Natural killer cell (primary cell): ENCODE measurements at regions not wholly inside any gene's neighbourhood (a gene's known extent, or its start where the extent isn't known, plus 50 kb on each side); places are given as distances from the start of the nearest gene placed in this dataset.
"Not testable (repeated sequence)": the region's sequence is repeated elsewhere in the genome, so short reads cannot be mapped to it uniquely, and the experiment has no call there.

Source experiments
- ATAC-seq, 3 donors: fragments of 150-1000 bp in 2 of 3; fragments of 200-7000 bp in 1 of 3; cut with Tn5 transposase; 1 replicate in 1 of 3; 2 replicates in 2 of 3; pipeline ENCODE4 v1.10.0; 2021; ENCODE audit warnings: mild to moderate bottlenecking in 2 of 3, moderate library complexity in 2 of 3
- DNase-seq, 2 donors: peaks; one replicate each; pipeline versions ENCODE4 v3.0.0 to v3.0.0-alpha.2; 2013 to 2021; ENCODE audit warnings: mixed read lengths in 1 of 2
- H3K27ac ChIP-seq: one replicate; pipeline ENCODE4 v1.5.1; 2013; ENCODE audit warnings: mild to moderate bottlenecking, low read length
- H3K27me3 ChIP-seq: one replicate; pipeline ENCODE4 v1.6.1; 2013; ENCODE audit warnings: low read length; ENCODE audit not compliant: control insufficient read depth, insufficient read depth
- H3K36me3 ChIP-seq: one replicate; pipeline ENCODE4 v1.6.1; 2013; ENCODE audit warnings: low read length; ENCODE audit not compliant: control insufficient read depth, insufficient read depth
- H3K4me1 ChIP-seq: one replicate; pipeline ENCODE4 v1.6.1; 2013; ENCODE audit warnings: low read length; ENCODE audit not compliant: control insufficient read depth, insufficient read depth
- H3K4me3 ChIP-seq: one replicate; pipeline ENCODE4 v1.5.1; 2013; ENCODE audit warnings: low read length
- H3K9me3 ChIP-seq: one replicate; pipeline ENCODE4 v1.6.1; 2013; ENCODE audit warnings: low read length; ENCODE audit not compliant: control insufficient read depth, insufficient read depth
- H3K27ac Mint-ChIP-seq, 2 donors: one replicate each; pipeline ENCODE4 v1.8.0; 2022; ENCODE audit warnings: mild to moderate bottlenecking in 2 of 2, mixed read lengths in 2 of 2, moderate library complexity in 1 of 2
- H3K27me3 Mint-ChIP-seq, 2 donors: one replicate each; pipeline ENCODE4 v1.8.0; 2022; ENCODE audit warnings: low read depth in 2 of 2, mixed read lengths in 2 of 2
- H3K36me3 Mint-ChIP-seq: one replicate; pipeline ENCODE4 v1.8.0; 2022; ENCODE audit warnings: mixed read lengths
- H3K4me1 Mint-ChIP-seq, 2 donors: one replicate each; pipeline ENCODE4 v1.8.0; 2022; ENCODE audit warnings: mixed read lengths in 2 of 2
- H3K4me3 Mint-ChIP-seq: one replicate; pipeline ENCODE4 v1.8.0; 2022; ENCODE audit warnings: mild to moderate bottlenecking, moderate library complexity, mixed read lengths
- H3K9me3 Mint-ChIP-seq, 2 donors: one replicate each; pipeline ENCODE4 v1.8.0; 2022; ENCODE audit warnings: mixed read lengths in 2 of 2
- CTCF ChIP-seq: fragments of 200-600 bp; IDR thresholded peaks from one replicate; pipeline ENCODE4 v1.8.0; 2022; ENCODE audit warnings: antibody characterized with exemption
- WGBS: methylation state at CpG from one replicate; pipeline ENCODE4 v1.1.7; 2013; ENCODE audit warnings: missing lambda C conversion rate; ENCODE audit not compliant: insufficient coverage; 5-methylcytosine and 5-hydroxymethylcytosine counted together
- intact Hi-C: fragments of 100-400 bp; cut with micrococcal nuclease; formaldehyde crosslinking; loops from one replicate; pipeline ENCODE4 v1.14.2; 2022

GRCh38 chr3:197406266-197406665 lies 107.9 kb upstream of the DLG1 start:
- DNase-seq, result no peak
- ATAC-seq, result no peak
- no peaks in the 10 kb centered on the region for H3K9me3 ChIP-seq
- intact Hi-C loops, result no loop called here
- no peak overlapping the region for H3K27ac ChIP-seq
- H3K36me3 ChIP-seq, result no peaks in the 10 kb centered on the region
- Mint-ChIP-seq H3K4me3 (no peak overlapping the region), H3K9me3 (no peaks in the 10 kb centered on the region), H3K4me1 (no peaks in the 10 kb centered on the region), H3K36me3 (no peaks in the 10 kb centered on the region), H3K27me3 (peaks cover 7 to 26% of the 10 kb centered on the region in 2 donors), H3K27ac (no peak overlapping the region)
- WGBS, result 52% methylated on average over 6 of the region's 7 CpGs
- H3K4me3 ChIP-seq, result no peak overlapping the region
- H3K27me3 ChIP-seq, result no peaks in the 10 kb centered on the region
- no peaks in the 10 kb centered on the region for H3K4me1 ChIP-seq
- TF ChIP-seq CTCF, result no peak

DNA sequence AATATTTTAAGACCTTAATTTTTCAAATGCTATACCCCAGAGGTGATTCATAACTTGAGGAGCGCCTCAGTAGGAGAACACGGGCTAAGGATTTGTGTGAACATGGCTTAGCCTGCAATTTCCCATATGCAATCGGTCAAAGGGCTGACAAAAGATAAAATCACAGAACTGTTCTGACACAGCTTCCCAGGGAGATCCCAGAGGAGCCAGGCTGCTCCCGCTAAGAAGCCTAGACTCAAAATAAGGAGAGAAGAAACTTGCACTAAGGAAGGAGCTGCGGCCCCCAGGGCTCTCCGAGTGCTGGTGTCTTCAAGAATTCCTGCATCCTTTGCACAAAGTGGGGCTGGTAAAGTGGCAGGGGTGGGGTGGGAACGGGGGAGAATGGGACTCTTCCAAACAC lies 106.3 kb upstream of the DLG1 start:
- TF ChIP-seq CTCF, result no peak
- H3K9me3 Mint-ChIP-seq, result no peaks in the 10 kb centered on the region
- Histone ChIP-seq H3K4me3 (no peak overlapping the region), H3K9me3 (no peaks in the 10 kb centered on the region), H3K27ac (no peak overlapping the region), H3K27me3 (no peaks in the 10 kb centered on the region), H3K36me3 (no peaks in the 10 kb centered on the region), H3K4me1 (no peaks in the 10 kb centered on the region)
- H3K27ac Mint-ChIP-seq, result no peak overlapping the region
- ATAC-seq (no peak), DNase-seq (no peak)
- H3K4me1 Mint-ChIP-seq, result no peaks in the 10 kb centered on the region
- intact Hi-C loops, result no loop called here
- 97% methylated on average over 6 of the region's 7 CpGs for WGBS
- H3K4me3 Mint-ChIP-seq, result no peak overlapping the region
- peaks cover 3 to 20% of the 10 kb centered on the region in 2 donors for H3K27me3 Mint-ChIP-seq
- H3K36me3 Mint-ChIP-seq, result no peaks in the 10 kb centered on the region

DNA sequence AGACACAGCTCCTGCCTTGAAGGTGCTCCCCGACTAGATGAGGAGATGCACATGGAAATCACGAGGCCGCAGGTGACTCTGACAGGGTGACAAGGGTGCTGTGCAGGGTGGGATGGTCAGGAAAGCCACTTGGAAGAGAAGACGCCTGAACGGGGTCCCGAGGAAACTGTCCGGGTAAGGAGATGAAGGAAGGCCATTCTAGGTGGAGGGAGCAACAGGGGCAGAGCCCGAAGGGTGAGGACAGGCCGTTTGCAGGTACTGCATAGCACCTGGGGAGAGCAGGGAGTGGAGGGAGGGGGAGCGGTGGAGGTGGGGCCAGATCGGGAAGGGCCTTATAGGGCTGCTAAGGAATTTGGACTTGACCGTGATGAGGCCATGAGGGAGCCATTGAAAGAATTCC lies 105.6 kb upstream of the DLG1 start:
- Mint-ChIP-seq H3K27me3 (peaks cover 3 to 16% of the 10 kb centered on the region in 2 donors), H3K9me3 (no peaks in the 10 kb centered on the region), H3K4me1 (no peaks in the 10 kb centered on the region), H3K36me3 (no peaks in the 10 kb centered on the region), H3K4me3 (no peak overlapping the region), H3K27ac (no peak overlapping the region)
- H3K27me3 ChIP-seq, result no peaks in the 10 kb centered on the region
- no peak for DNase-seq
- 89% methylated on average over 12 of the region's 12 CpGs for WGBS
- intact Hi-C loops, result no loop called here
- H3K4me1 ChIP-seq, result no peaks in the 10 kb centered on the region
- H3K27ac ChIP-seq, result no peak overlapping the region
- H3K4me3 ChIP-seq, result no peak overlapping the region
- no peaks in the 10 kb centered on the region for H3K36me3 ChIP-seq
- no peak for ATAC-seq
- no peaks in the 10 kb centered on the region for H3K9me3 ChIP-seq
- no peak for TF ChIP-seq CTCF

- WGBS, result 92% methylated on average over 9 of the region's 9 CpGs
- DNase-seq, intact Hi-C loops, H3K4me1 ChIP-seq, ATAC-seq, H3K4me1 Mint-ChIP-seq, H3K27ac Mint-ChIP-seq, H3K4me3 Mint-ChIP-seq, H3K9me3 Mint-ChIP-seq, H3K36me3 ChIP-seq, H3K9me3 ChIP-seq, H3K4me3 ChIP-seq, H3K27me3 Mint-ChIP-seq, H3K36me3 Mint-ChIP-seq, H3K27me3 ChIP-seq, H3K27ac ChIP-seq: not testable (repeated sequence)
Measured at GRCh38 chr3:197402401-197402800, 104.0 kb upstream of the DLG1 start.
